Transverse colon (tissue), 4 donors: ENCODE measurements at regions not wholly inside any gene's neighbourhood (a gene's known extent, or its start where the extent isn't known, plus 50 kb on each side); places are given as distances from the start of the nearest gene placed in this dataset.

Experiments
- POLR2A ChIP-seq: fragments of 450-650 bp; IDR thresholded peaks from one replicate; pipeline ENCODE4 v1.6.1; 2016; ENCODE audit warnings: antibody characterized with exemption, mild to moderate bottlenecking, moderate library complexity
- POLR2AphosphoS5 ChIP-seq, 3 donors: sonication (generic); formaldehyde crosslinking; IDR thresholded peaks; one replicate each; pipeline ENCODE4 v1.6.1; 2016; ENCODE audit warnings: antibody characterized with exemption in 3 of 3
- TF ChIP-seq, protein P1 (sequence below), 5 experiments: fragments of 200-600 bp in 3 of 5; fragments of 450-650 bp in 2 of 5; sonication (generic) in 3 of 5; IDR thresholded peaks; 1 replicate in 2 of 5; 2 replicates in 3 of 5; pipeline ENCODE4 v1.5.1; 2016 to 2017; ENCODE audit warnings: antibody characterized with exemption in 5 of 5, inconsistent platforms in 3 of 5, mild to moderate bottlenecking in 2 of 5, moderate library complexity in 1 of 5

DNA sequence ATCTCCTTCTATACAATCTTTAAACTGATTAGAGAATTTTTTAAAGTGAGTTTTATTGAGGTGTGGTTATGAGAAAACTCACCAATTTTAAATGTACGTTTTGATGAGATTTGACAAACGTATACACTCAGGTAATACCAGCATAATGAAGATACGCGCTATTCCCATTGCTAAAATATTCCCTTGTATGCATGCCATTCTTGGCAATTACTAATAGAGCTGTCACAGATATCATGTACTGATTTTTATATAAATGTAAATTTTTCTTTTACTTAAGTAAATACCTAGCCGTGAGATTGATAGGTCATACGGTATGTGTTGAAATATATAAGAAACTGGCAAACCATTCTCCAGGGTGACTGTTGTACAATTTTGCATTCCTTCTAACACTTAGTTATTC lies 384.7 kb downstream of the PTH2R start:
- TF ChIP-seq POLR2A = no peak
- no peak for TF ChIP-seq POLR2AphosphoS5 (IDR thresholded peaks at IDR 0.05)
- TF ChIP-seq, protein P1, sequence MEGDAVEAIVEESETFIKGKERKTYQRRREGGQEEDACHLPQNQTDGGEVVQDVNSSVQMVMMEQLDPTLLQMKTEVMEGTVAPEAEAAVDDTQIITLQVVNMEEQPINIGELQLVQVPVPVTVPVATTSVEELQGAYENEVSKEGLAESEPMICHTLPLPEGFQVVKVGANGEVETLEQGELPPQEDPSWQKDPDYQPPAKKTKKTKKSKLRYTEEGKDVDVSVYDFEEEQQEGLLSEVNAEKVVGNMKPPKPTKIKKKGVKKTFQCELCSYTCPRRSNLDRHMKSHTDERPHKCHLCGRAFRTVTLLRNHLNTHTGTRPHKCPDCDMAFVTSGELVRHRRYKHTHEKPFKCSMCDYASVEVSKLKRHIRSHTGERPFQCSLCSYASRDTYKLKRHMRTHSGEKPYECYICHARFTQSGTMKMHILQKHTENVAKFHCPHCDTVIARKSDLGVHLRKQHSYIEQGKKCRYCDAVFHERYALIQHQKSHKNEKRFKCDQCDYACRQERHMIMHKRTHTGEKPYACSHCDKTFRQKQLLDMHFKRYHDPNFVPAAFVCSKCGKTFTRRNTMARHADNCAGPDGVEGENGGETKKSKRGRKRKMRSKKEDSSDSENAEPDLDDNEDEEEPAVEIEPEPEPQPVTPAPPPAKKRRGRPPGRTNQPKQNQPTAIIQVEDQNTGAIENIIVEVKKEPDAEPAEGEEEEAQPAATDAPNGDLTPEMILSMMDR (IDR thresholded peaks at IDR 0.05) = no peak
